Activated T-helper 17 cell treated with anti-CD3 and anti-CD28 coated beads, Interleukin-2, amount 50 U/mL, for 72 hours (primary cell): ENCODE measurements at regions not wholly inside any gene's neighbourhood (a gene's known extent, or its start where the extent isn't known, plus 50 kb on each side); places are given as distances from the start of the nearest gene placed in this dataset.
A peak's percentile ranks its signal among the peaks of the same experiment; 100 is the strongest.

Source experiments
- ATAC-seq: fragments of 150-1000 bp; cut with Tn5 transposase; replicated peaks from 2 replicates; pipeline ENCODE4 v1.10.0; 2021; ENCODE audit warnings: mild to moderate bottlenecking, moderate library complexity
- H3K27ac Mint-ChIP-seq: one replicate; pipeline ENCODE4 v1.8.0; 2022; ENCODE audit warnings: mixed read lengths
- H3K27me3 Mint-ChIP-seq: one replicate; pipeline ENCODE4 v1.8.0; 2022; ENCODE audit warnings: mixed read lengths
- H3K36me3 Mint-ChIP-seq: one replicate; pipeline ENCODE4 v1.8.0; 2022; ENCODE audit warnings: low read depth, mild to moderate bottlenecking, mixed read lengths
- H3K4me1 Mint-ChIP-seq: one replicate; pipeline ENCODE4 v1.8.0; 2022; ENCODE audit warnings: mixed read lengths
- H3K4me3 Mint-ChIP-seq: one replicate; pipeline ENCODE4 v1.8.0; 2022; ENCODE audit warnings: mild to moderate bottlenecking, mixed read lengths
- H3K9me3 Mint-ChIP-seq: one replicate; pipeline ENCODE4 v1.8.0; 2022; ENCODE audit warnings: mixed read lengths

- ATAC-seq: peak; percentile 29
- Mint-ChIP-seq H3K4me3 (no peak overlapping the region), H3K27me3 (no peaks in the 10 kb centered on the region), H3K27ac (no peak overlapping the region), H3K4me1 (no peaks in the 10 kb centered on the region), H3K9me3 (no peaks in the 10 kb centered on the region), H3K36me3 (no peaks in the 10 kb centered on the region)
Observed at GRCh38 chr6:147023148-147023547, 181.1 kb upstream of the STXBP5 start.

GRCh38 chr6:147023581-147023980 is 180.6 kb upstream of the STXBP5 start:
- H3K27me3 Mint-ChIP-seq: no peaks in the 10 kb centered on the region
- no peaks in the 10 kb centered on the region for H3K36me3 Mint-ChIP-seq
- H3K4me1 Mint-ChIP-seq: no peaks in the 10 kb centered on the region
- H3K27ac Mint-ChIP-seq: no peak overlapping the region
- no peaks in the 10 kb centered on the region for H3K9me3 Mint-ChIP-seq
- no peak for ATAC-seq
- no peak overlapping the region for H3K4me3 Mint-ChIP-seq

GRCh38 chr6:147029923-147030322 is 174.3 kb upstream of the STXBP5 start:
- Mint-ChIP-seq H3K36me3 (no peaks in the 10 kb centered on the region), H3K4me1 (no peaks in the 10 kb centered on the region), H3K27me3 (no peaks in the 10 kb centered on the region), H3K27ac (no peak overlapping the region), H3K4me3 (no peak overlapping the region), H3K9me3 (no peaks in the 10 kb centered on the region)
- ATAC-seq: no peak

GRCh38 chr6:147033267-147033666 is 170.9 kb upstream of the STXBP5 start:
- Mint-ChIP-seq H3K27me3 (peaks cover 7% of the 10 kb centered on the region), H3K4me1 (no peaks in the 10 kb centered on the region), H3K9me3 (no peaks in the 10 kb centered on the region), H3K36me3 (no peaks in the 10 kb centered on the region), H3K4me3 (no peak overlapping the region), H3K27ac (no peak overlapping the region)
- no peak for ATAC-seq

GRCh38 chr6:147035886-147036285 is 168.3 kb upstream of the STXBP5 start:
- Mint-ChIP-seq H3K9me3 (no peaks in the 10 kb centered on the region), H3K27ac (no peak overlapping the region), H3K27me3 (peaks cover 7% of the 10 kb centered on the region), H3K4me1 (no peaks in the 10 kb centered on the region), H3K4me3 (no peak overlapping the region), H3K36me3 (no peaks in the 10 kb centered on the region)
- no peak for ATAC-seq

- peaks cover 3% of the 10 kb centered on the region for H3K9me3 Mint-ChIP-seq
- H3K27me3 Mint-ChIP-seq: peaks cover 10% of the 10 kb centered on the region
- no peak overlapping the region for H3K4me3 Mint-ChIP-seq
- no peak overlapping the region for H3K27ac Mint-ChIP-seq
- no peaks in the 10 kb centered on the region for H3K36me3 Mint-ChIP-seq
- no peaks in the 10 kb centered on the region for H3K4me1 Mint-ChIP-seq
- ATAC-seq: no peak
Observed at GRCh38 chr6:147037881-147038280, 166.3 kb upstream of the STXBP5 start.

- Mint-ChIP-seq H3K27ac (no peak overlapping the region), H3K36me3 (no peaks in the 10 kb centered on the region), H3K4me3 (no peak overlapping the region), H3K4me1 (no peaks in the 10 kb centered on the region), H3K27me3 (peaks cover 10% of the 10 kb centered on the region), H3K9me3 (peaks cover 11% of the 10 kb centered on the region)
- no peak for ATAC-seq
Observed at GRCh38 chr6:147040121-147040910, 163.9 kb upstream of the STXBP5 start.

- no peak for ATAC-seq
Observed at GRCh38 chr6:147042679-147043078, 161.5 kb upstream of the STXBP5 start.

GRCh38 chr6:147043994-147044477 is 160.2 kb upstream of the STXBP5 start:
- no peak overlapping the region for H3K4me3 Mint-ChIP-seq
- ATAC-seq: no peak
- H3K27me3 Mint-ChIP-seq: peaks cover 3% of the 10 kb centered on the region
- H3K4me1 Mint-ChIP-seq: no peaks in the 10 kb centered on the region
- H3K9me3 Mint-ChIP-seq: peaks cover 11% of the 10 kb centered on the region
- H3K27ac Mint-ChIP-seq: no peak overlapping the region
- H3K36me3 Mint-ChIP-seq: no peaks in the 10 kb centered on the region

More at GRCh38 chr6:147042679-147043078, 161.5 kb upstream of the STXBP5 start:
- H3K9me3 Mint-ChIP-seq: peaks cover 11% of the 10 kb centered on the region
- H3K27ac Mint-ChIP-seq: no peak overlapping the region
- H3K36me3 Mint-ChIP-seq: no peaks in the 10 kb centered on the region
- H3K4me1 Mint-ChIP-seq: no peaks in the 10 kb centered on the region
- H3K4me3 Mint-ChIP-seq: no peak overlapping the region
- peaks cover 7% of the 10 kb centered on the region for H3K27me3 Mint-ChIP-seq

- no peaks in the 10 kb centered on the region for H3K4me1 Mint-ChIP-seq
- H3K27me3 Mint-ChIP-seq: peaks cover 3% of the 10 kb centered on the region
- no peak for ATAC-seq
- H3K9me3 Mint-ChIP-seq: peaks cover 11% of the 10 kb centered on the region
- H3K4me3 Mint-ChIP-seq: no peak overlapping the region
- no peaks in the 10 kb centered on the region for H3K36me3 Mint-ChIP-seq
- no peak overlapping the region for H3K27ac Mint-ChIP-seq
Observed at GRCh38 chr6:147046141-147046877, 157.9 kb upstream of the STXBP5 start.

GRCh38 chr6:147048930-147049329 is 155.3 kb upstream of the STXBP5 start:
- Mint-ChIP-seq H3K36me3 (no peaks in the 10 kb centered on the region), H3K4me1 (no peaks in the 10 kb centered on the region), H3K9me3 (peaks cover 4% of the 10 kb centered on the region), H3K27me3 (no peaks in the 10 kb centered on the region), H3K27ac (no peak overlapping the region), H3K4me3 (no peak overlapping the region)
- no peak for ATAC-seq

GRCh38 chr6:147053311-147053921 is 150.8 kb upstream of the STXBP5 start:
- H3K9me3 Mint-ChIP-seq: no peaks in the 10 kb centered on the region
- no peak overlapping the region for H3K4me3 Mint-ChIP-seq
- H3K27me3 Mint-ChIP-seq: no peaks in the 10 kb centered on the region
- no peaks in the 10 kb centered on the region for H3K4me1 Mint-ChIP-seq
- no peak overlapping the region for H3K27ac Mint-ChIP-seq
- no peaks in the 10 kb centered on the region for H3K36me3 Mint-ChIP-seq
- ATAC-seq: no peak

- Mint-ChIP-seq H3K4me3 (no peak overlapping the region), H3K27me3 (no peaks in the 10 kb centered on the region), H3K36me3 (no peaks in the 10 kb centered on the region), H3K9me3 (no peaks in the 10 kb centered on the region), H3K4me1 (no peaks in the 10 kb centered on the region), H3K27ac (no peak overlapping the region)
- ATAC-seq: no peak
Observed at GRCh38 chr6:147054158-147054557, 150.1 kb upstream of the STXBP5 start.

- Mint-ChIP-seq H3K9me3 (no peaks in the 10 kb centered on the region), H3K4me3 (no peak overlapping the region), H3K27ac (no peak overlapping the region), H3K4me1 (no peaks in the 10 kb centered on the region), H3K36me3 (no peaks in the 10 kb centered on the region), H3K27me3 (no peaks in the 10 kb centered on the region)
- ATAC-seq: no peak
Observed at GRCh38 chr6:147054871-147055270, 149.3 kb upstream of the STXBP5 start.
